ENCODE measurements at regions not wholly inside any gene's neighbourhood (a gene's known extent, or its start where the extent isn't known, plus 50 kb on each side); places are given as distances from the start of the nearest gene placed in this dataset.

DNA sequence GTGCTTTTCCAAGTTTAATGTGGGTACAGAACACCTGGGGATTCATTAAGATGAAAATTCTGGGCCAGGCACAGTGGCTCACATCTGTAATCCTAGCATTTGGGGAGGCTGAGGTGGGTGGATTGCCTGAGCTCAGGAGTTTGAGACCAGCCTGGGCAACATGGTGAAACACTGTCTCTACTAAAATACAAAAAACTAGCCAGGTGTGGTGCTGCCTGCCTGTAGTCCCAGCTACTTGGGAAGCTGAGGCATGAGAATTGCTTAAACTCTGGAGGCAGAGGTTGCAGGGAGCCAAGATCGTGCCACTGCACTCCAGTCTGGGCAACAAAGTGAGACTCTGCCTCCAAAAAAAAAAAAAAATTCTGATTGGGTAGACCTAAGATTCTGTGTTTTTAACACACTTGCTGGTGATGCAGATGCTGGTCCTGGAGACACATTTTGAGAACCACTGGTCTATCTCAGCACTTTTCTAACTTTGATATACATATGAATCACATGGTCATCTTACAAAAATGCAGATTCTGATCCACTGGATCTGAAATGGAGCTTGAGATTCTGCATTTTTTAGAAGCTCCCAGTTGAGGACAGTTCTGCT lies 223.8 kb upstream of the SATB1 start:
- TF ChIP-seq, protein P1, sequence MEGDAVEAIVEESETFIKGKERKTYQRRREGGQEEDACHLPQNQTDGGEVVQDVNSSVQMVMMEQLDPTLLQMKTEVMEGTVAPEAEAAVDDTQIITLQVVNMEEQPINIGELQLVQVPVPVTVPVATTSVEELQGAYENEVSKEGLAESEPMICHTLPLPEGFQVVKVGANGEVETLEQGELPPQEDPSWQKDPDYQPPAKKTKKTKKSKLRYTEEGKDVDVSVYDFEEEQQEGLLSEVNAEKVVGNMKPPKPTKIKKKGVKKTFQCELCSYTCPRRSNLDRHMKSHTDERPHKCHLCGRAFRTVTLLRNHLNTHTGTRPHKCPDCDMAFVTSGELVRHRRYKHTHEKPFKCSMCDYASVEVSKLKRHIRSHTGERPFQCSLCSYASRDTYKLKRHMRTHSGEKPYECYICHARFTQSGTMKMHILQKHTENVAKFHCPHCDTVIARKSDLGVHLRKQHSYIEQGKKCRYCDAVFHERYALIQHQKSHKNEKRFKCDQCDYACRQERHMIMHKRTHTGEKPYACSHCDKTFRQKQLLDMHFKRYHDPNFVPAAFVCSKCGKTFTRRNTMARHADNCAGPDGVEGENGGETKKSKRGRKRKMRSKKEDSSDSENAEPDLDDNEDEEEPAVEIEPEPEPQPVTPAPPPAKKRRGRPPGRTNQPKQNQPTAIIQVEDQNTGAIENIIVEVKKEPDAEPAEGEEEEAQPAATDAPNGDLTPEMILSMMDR (conservative IDR thresholded peaks at IDR 0.05): no peak
- TF ChIP-seq EZH2 (IDR thresholded peaks at IDR 0.05; ENCODE audit: low read depth): no peak
